HG02798 (cell line): ENCODE measurements at regions not wholly inside any gene's neighbourhood (a gene's known extent, or its start where the extent isn't known, plus 50 kb on each side); places are given as distances from the start of the nearest gene placed in this dataset.

Source experiments
- ATAC-seq: cut with Tn5 transposase; IDR thresholded peaks from one replicate; pipeline ENCODE4 v1.9.1; 2021; ENCODE audit warnings: mild to moderate bottlenecking; ENCODE audit not compliant: unreplicated experiment, poor library complexity

DNA sequence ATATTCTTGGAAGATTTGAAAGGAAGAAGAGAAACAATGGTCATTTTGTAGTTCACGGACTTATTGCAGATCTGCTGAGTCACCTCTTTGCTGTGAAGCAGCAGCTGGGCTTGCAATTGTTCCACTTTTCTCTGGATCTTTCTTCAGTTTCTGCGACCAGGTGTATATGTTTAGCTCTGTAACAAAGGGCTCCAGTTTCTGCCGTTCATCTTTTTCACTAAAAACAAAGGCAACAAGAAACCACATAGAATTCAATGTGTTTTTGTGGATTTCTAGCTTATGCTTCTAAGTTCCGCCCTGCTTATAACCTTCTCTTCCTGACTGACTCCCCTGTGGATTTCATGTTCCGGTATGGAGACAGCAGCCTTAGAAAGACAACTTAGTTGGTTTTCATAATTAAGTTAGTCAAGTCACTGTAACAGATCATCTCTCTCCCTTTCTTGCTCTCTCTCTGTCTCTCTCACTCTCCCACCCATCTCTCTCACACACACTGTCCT is 121.6 kb upstream of the EPHA5 start:
- no peak for ATAC-seq

DNA sequence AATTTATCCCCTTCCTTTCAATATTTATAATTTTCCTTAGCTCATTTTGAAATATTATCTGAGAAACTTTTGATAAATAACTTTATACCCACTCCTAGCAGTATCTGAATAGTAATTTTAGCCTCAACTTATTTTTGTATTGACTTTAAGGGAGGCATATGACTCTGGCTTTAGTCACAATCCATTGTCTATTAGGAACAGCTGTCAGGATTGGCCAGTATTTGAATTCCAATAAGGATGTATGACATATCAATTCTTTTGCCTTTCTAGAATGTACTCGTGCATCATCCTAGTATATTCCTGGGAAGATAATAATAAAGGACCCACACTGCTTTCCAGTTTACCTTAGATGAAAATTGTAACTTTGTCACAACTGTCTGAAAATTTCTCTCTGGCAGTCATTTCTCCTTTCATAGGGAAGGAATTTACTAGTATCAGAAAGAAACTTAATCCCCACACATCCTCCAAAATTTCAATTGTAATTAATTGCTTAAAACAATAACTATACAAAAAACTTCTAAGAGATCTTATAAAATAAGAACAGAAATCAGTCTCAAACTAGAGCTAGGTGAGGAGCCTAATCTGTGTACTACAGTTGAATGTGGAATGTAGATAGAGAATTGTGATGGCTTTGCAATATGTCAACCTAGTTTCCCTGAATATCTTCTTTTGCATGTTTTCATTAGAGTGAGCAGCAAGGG is 121.0 kb upstream of the EPHA5 start:
- ATAC-seq: no peak

- ATAC-seq: no peak
These were observed 119.5 kb upstream of the EPHA5 start for GRCh38 chr4:65789805-65790204.

DNA sequence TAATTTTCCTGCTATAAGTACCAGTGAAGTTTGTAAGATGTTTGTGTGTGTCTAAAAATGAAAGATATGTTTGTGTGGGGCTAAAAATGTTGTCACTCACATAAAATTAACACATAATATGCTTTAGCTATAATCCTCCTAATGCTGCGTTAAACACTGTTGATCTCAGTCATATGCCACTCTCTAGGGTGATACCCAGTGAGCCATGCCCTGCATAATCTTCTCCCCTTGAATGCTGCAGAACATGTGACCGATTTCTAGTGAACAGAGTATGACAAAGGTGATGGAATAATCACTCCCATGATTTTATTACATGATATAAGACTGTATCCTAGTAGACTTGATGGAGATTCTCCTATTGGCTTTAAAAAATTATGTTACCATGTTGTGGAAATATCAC is 119.1 kb upstream of the EPHA5 start:
- ATAC-seq: no peak

DNA sequence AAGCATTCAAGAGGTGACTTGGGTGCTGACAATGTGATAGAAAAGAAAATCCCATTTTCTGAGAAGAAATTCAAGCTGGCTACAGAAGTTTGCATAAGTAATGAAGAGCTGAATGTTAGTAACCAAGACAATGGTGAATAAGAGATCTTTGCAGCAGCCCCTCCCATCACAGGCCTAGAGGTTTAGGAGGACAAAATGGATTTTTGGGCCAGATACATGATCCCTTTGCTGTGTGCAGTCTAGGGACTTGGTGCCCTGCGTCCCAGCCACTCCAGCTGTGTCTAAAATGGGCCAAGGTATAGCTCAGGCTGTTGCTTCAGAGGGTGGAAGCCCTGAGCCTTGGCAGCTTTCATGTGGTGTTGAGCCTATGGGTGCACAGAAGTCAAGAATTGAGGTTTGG is 107.0 kb upstream of the EPHA5 start:
- ATAC-seq: no peak

GRCh38 chr4:65773636-65774035 is 103.3 kb upstream of the EPHA5 start:
- ATAC-seq: no peak

- no peak for ATAC-seq
These were observed 77.1 kb upstream of the EPHA5 start for GRCh38 chr4:65747386-65747785.

GRCh38 chr4:65738134-65738533 is 67.8 kb upstream of the EPHA5 start:
- ATAC-seq: no peak

DNA sequence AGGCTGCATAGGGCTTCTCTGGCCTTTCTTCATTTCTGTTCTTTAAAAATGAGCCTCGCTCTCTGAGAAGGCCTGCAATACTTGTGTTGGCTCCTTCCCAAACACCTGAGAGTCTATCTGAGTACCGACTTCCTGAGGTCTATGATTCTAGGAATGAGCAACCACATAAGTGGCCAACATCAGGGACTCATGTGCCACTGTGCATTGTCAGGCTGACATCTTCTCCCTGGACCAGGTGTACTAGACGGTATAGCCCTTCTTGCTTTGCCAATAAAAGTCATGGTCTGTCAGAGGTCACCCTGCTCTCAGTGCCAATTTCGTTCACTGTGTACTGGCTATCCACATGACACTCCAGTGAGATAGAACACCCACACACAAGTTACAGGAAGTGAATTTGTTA is 67.4 kb upstream of the EPHA5 start:
- ATAC-seq: no peak

DNA sequence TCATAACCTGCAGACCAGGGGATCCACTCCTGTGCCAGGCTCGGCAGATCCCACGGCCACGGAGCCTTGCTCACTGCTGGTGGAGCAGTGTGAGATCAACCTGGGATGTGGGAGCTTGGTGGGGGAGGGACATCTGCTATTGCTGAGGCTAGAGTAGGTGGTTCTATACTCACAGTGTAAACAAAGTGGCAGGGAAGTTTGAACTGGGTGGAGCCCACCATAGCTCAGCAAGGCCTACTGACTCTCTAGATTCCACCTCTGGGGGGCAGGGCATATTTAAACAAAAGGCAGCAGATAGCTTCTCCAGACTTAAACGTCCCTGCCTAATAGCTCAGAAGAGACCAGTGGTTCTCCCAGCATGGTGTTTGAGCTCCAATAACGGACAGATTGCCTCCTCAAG is 54.7 kb upstream of the EPHA5 start:
- no peak for ATAC-seq
